ENCODE measurements at regions not wholly inside any gene's neighbourhood (a gene's known extent, or its start where the extent isn't known, plus 50 kb on each side); places are given as distances from the start of the nearest gene placed in this dataset.

DNA sequence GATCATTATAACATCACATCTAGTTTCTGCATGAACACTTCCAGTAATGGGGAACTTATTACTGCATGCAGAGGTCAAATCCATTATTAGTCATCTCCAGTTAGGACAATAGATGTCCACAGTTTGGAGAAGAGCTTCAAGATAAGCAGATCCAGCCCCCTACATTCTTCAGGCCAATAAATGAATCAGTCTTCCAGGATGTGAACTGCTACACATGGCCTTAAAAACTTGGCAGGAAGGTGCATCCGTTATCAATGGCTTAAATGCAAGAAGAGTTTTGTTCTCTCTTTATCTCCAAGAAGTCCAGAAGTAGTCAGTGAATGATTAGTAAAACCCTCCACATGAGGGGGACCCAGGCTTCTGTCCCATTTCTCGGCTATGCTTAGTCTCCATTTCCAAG is 70.8 kb downstream of the DMRTA2 start:
- no peak overlapping the region for H3K4me3 ChIP-seq (ENCODE audit: low read depth, low read length)
- H3K9me3 ChIP-seq (ENCODE audit: control insufficient read depth, insufficient read depth, low read depth, low read length): no peaks in the 10 kb centered on the region
- POLR2A ChIA-PET: no interaction called here
- CTCF ChIA-PET: interaction anchor here (1.3 to 2.4 kb wide), 2 partner anchors 16 to 19 kb away, joined by 5 to 7 read pairs; no protein-coding TSS in a partner anchor
- no peaks in the 10 kb centered on the region for H3K4me1 ChIP-seq (ENCODE audit: control insufficient read depth, insufficient read depth, low read length)
- TF ChIP-seq ZNF707 (tag by site-specific recombination; IDR thresholded peaks at IDR 0.05): no peak
- H3K36me3 ChIP-seq (ENCODE audit: control insufficient read depth in 2 of 2, insufficient read depth in 1 of 2, low read length in 2 of 2): no peaks in the 10 kb centered on the region
- H3K27ac ChIP-seq (ENCODE audit: extremely low read depth, low read depth, low read length): no peak overlapping the region

DNA sequence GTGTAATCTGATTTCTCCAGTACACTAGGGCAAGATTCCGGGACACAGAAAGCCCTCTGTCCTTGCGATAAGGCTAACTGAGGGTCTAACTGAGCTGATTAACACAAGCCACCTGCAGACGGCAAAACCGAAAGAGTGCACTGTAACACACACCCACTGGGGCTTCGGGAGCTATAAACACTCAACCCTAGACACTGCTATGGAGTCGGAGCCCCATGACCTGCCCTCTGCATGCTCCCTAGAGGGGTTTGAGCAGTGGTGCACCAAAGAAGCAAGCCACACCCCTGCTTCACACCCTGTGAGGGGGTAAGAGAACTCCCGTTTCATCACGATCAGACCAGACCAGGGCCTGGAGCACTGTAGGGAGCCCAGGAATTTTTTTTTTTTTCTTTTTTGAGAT is 72.4 kb downstream of the DMRTA2 start:
- ChIA-PET CTCF (no interaction called here), POLR2A (no interaction called here)
- TF ChIP-seq KLF7 (tag by site-specific recombination; IDR thresholded peaks at IDR 0.05; ENCODE audit: borderline replicate concordance): no peak
- no peak for TF ChIP-seq SALL2 (tag by site-specific recombination; IDR thresholded peaks at IDR 0.05; ENCODE audit: borderline replicate concordance)
- no peak for TF ChIP-seq ZNF324 (tag by site-specific recombination; IDR thresholded peaks at IDR 0.05)
- TF ChIP-seq ZNF248 (tag by site-specific recombination; IDR thresholded peaks at IDR 0.05): no peak
- TF ChIP-seq ZNF596 (tag by site-specific recombination; IDR thresholded peaks at IDR 0.05): no peak
- no peak for TF ChIP-seq PRDM1 (tag by site-specific recombination; IDR thresholded peaks at IDR 0.05)
- no peak for TF ChIP-seq ZNF24 (tag by site-specific recombination; IDR thresholded peaks at IDR 0.05)
- no peak for TF ChIP-seq ZNF777 (tag by site-specific recombination; IDR thresholded peaks at IDR 0.05; ENCODE audit: borderline replicate concordance)
- TF ChIP-seq, protein P1, sequence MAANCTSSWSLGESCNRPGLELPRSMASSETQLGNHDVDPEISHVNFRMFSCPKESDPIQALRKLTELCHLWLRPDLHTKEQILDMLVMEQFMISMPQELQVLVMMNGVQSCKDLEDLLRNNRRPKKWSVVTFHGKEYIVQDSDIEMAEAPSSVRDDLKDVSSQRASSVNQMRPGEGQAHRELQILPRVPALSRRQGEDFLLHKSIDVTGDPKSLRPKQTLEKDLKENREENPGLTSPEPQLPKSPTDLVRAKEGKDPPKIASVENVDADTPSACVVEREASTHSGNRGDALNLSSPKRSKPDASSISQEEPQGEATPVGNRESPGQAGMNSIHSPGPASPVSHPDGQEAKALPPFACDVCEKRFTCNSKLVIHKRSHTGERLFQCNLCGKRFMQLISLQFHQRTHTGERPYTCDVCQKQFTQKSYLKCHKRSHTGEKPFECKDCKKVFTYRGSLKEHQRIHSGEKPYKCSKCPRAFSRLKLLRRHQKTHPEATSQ (tag by site-specific recombination; IDR thresholded peaks at IDR 0.05): no peak
- TF ChIP-seq ZNF341 (tag by site-specific recombination; IDR thresholded peaks at IDR 0.05; ENCODE audit: low read depth): no peak
- TF ChIP-seq ZNF571 (tag by site-specific recombination; IDR thresholded peaks at IDR 0.05): no peak
- TF ChIP-seq SP3 (tag by site-specific recombination; IDR thresholded peaks at IDR 0.05): no peak
- no peak for TF ChIP-seq ZNF677 (tag by site-specific recombination; IDR thresholded peaks at IDR 0.05)
- no peak for TF ChIP-seq HOXA7 (CRISPR knock-in tag; IDR thresholded peaks at IDR 0.05; ENCODE audit: borderline replicate concordance)
- no peak for TF ChIP-seq ZNF549 (tag by site-specific recombination; IDR thresholded peaks at IDR 0.05)
- TF ChIP-seq, protein P2, sequence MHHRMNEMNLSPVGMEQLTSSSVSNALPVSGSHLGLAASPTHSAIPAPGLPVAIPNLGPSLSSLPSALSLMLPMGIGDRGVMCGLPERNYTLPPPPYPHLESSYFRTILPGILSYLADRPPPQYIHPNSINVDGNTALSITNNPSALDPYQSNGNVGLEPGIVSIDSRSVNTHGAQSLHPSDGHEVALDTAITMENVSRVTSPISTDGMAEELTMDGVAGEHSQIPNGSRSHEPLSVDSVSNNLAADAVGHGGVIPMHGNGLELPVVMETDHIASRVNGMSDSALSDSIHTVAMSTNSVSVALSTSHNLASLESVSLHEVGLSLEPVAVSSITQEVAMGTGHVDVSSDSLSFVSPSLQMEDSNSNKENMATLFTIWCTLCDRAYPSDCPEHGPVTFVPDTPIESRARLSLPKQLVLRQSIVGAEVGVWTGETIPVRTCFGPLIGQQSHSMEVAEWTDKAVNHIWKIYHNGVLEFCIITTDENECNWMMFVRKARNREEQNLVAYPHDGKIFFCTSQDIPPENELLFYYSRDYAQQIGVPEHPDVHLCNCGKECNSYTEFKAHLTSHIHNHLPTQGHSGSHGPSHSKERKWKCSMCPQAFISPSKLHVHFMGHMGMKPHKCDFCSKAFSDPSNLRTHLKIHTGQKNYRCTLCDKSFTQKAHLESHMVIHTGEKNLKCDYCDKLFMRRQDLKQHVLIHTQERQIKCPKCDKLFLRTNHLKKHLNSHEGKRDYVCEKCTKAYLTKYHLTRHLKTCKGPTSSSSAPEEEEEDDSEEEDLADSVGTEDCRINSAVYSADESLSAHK (tag by site-specific recombination; IDR thresholded peaks at IDR 0.05): no peak
- TF ChIP-seq, protein P3, sequence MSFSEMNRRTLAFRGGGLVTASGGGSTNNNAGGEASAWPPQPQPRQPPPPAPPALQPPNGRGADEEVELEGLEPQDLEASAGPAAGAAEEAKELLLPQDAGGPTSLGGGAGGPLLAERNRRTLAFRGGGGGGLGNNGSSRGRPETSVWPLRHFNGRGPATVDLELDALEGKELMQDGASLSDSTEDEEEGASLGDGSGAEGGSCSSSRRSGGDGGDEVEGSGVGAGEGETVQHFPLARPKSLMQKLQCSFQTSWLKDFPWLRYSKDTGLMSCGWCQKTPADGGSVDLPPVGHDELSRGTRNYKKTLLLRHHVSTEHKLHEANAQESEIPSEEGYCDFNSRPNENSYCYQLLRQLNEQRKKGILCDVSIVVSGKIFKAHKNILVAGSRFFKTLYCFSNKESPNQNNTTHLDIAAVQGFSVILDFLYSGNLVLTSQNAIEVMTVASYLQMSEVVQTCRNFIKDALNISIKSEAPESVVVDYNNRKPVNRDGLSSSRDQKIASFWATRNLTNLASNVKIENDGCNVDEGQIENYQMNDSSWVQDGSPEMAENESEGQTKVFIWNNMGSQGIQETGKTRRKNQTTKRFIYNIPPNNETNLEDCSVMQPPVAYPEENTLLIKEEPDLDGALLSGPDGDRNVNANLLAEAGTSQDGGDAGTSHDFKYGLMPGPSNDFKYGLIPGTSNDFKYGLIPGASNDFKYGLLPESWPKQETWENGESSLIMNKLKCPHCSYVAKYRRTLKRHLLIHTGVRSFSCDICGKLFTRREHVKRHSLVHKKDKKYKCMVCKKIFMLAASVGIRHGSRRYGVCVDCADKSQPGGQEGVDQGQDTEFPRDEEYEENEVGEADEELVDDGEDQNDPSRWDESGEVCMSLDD (tag by site-specific recombination; IDR thresholded peaks at IDR 0.05): no peak
- TF ChIP-seq, protein P4, sequence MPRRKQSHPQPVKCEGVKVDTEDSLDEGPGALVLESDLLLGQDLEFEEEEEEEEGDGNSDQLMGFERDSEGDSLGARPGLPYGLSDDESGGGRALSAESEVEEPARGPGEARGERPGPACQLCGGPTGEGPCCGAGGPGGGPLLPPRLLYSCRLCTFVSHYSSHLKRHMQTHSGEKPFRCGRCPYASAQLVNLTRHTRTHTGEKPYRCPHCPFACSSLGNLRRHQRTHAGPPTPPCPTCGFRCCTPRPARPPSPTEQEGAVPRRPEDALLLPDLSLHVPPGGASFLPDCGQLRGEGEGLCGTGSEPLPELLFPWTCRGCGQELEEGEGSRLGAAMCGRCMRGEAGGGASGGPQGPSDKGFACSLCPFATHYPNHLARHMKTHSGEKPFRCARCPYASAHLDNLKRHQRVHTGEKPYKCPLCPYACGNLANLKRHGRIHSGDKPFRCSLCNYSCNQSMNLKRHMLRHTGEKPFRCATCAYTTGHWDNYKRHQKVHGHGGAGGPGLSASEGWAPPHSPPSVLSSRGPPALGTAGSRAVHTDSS (tag by site-specific recombination; IDR thresholded peaks at IDR 0.05): no peak
- TF ChIP-seq ZNF354C (tag by site-specific recombination; IDR thresholded peaks at IDR 0.05; ENCODE audit: borderline replicate concordance, low read depth): no peak
- no peaks in the 10 kb centered on the region for H3K4me1 ChIP-seq (ENCODE audit: control insufficient read depth, insufficient read depth, low read length)
- H3K9me3 ChIP-seq (ENCODE audit: control insufficient read depth, insufficient read depth, low read depth, low read length): no peaks in the 10 kb centered on the region
- no peak overlapping the region for H3K27ac ChIP-seq (ENCODE audit: extremely low read depth, low read depth, low read length)
- H3K36me3 ChIP-seq (ENCODE audit: control insufficient read depth in 2 of 2, insufficient read depth in 1 of 2, low read length in 2 of 2): no peaks in the 10 kb centered on the region
- no peak overlapping the region for H3K4me3 ChIP-seq (ENCODE audit: low read depth, low read length)
